Breast epithelium (tissue), 3 donors: ENCODE measurements at regions not wholly inside any gene's neighbourhood (a gene's known extent, or its start where the extent isn't known, plus 50 kb on each side); places are given as distances from the start of the nearest gene placed in this dataset.
"Not testable (repeated sequence)": the region's sequence is repeated elsewhere in the genome, so short reads cannot be mapped to it uniquely, and the experiment has no call there.

Source experiments
- CTCF ChIP-seq, 3 donors: fragments of 450-650 bp; IDR thresholded peaks; one replicate each; pipeline ENCODE4 v1.5.1; 2016 to 2017; ENCODE audit warnings: antibody characterized with exemption in 3 of 3, mild to moderate bottlenecking in 3 of 3, moderate library complexity in 3 of 3
- POLR2AphosphoS5 ChIP-seq, 3 donors: sonication (generic); formaldehyde crosslinking; IDR thresholded peaks; one replicate each; pipeline ENCODE4 v1.6.1; 2017; ENCODE audit warnings: antibody characterized with exemption in 3 of 3

GRCh38 chr6:8846680-8847079 lies 411.3 kb upstream of the SLC35B3 start:
- not testable (repeated sequence) for TF ChIP-seq CTCF, POLR2AphosphoS5 (IDR thresholded peaks at IDR 0.05)
